CD4-positive, alpha-beta T cell treated with Interleukin-4 for 1 hour (primary cell): ENCODE measurements at regions not wholly inside any gene's neighbourhood (a gene's known extent, or its start where the extent isn't known, plus 50 kb on each side); places are given as distances from the start of the nearest gene placed in this dataset.
"Not testable (repeated sequence)": the region's sequence is repeated elsewhere in the genome, so short reads cannot be mapped to it uniquely, and the experiment has no call there.

Source experiments
- DNase-seq, 2 donors: peaks; one replicate each; pipeline ENCODE4 v3.0.0-alpha.2; 2020 to 2022

GRCh38 chrX:46298821-46299220 lies 246.4 kb downstream of the ZNF674 start:
- DNase-seq = no peak

- DNase-seq = no peak
Measured at GRCh38 chrX:46295963-46296362, 249.3 kb downstream of the ZNF674 start.

GRCh38 chrX:46294234-46294633 lies 251.0 kb downstream of the ZNF674 start:
- no peak for DNase-seq

- no peak for DNase-seq
Measured at GRCh38 chrX:46279925-46280313, 265.3 kb downstream of the ZNF674 start.

- DNase-seq = no peak
Measured at GRCh38 chrX:46279214-46279924, 265.9 kb downstream of the ZNF674 start.

GRCh38 chrX:46278572-46278971 lies 266.6 kb downstream of the ZNF674 start:
- DNase-seq = no peak

GRCh38 chrX:46268412-46268811 lies 276.8 kb downstream of the ZNF674 start:
- DNase-seq = no peak

GRCh38 chrX:46263494-46263893 lies 281.7 kb downstream of the ZNF674 start:
- no peak for DNase-seq

- DNase-seq = no peak
Measured at GRCh38 chrX:46262304-46262703, 282.9 kb downstream of the ZNF674 start.

- no peak for DNase-seq
Measured at GRCh38 chrX:46260499-46260898, 284.7 kb downstream of the ZNF674 start.

GRCh38 chrX:46258356-46258755 lies 286.9 kb downstream of the ZNF674 start:
- DNase-seq = no peak

GRCh38 chrX:46257451-46257879 lies 287.8 kb downstream of the ZNF674 start:
- DNase-seq = peak in 1 of 2 donors; percentile 26

GRCh38 chrX:46256875-46257274 lies 288.3 kb downstream of the ZNF674 start:
- no peak for DNase-seq

GRCh38 chrX:46255046-46255445 lies 290.2 kb downstream of the ZNF674 start:
- no peak for DNase-seq

GRCh38 chrX:46254641-46255040 lies 290.6 kb downstream of the ZNF674 start:
- no peak for DNase-seq

- no peak for DNase-seq
Measured at GRCh38 chrX:46251755-46252154, 293.5 kb downstream of the ZNF674 start.

GRCh38 chrX:46250151-46250550 lies 295.1 kb downstream of the ZNF674 start:
- no peak for DNase-seq

- DNase-seq = no peak
Measured at GRCh38 chrX:46247456-46247855, 297.8 kb downstream of the ZNF674 start.

GRCh38 chrX:46244451-46244850 lies 300.8 kb downstream of the ZNF674 start:
- DNase-seq = no peak

- no peak for DNase-seq
Measured at GRCh38 chrX:46236411-46236810, 308.8 kb downstream of the ZNF674 start.

- DNase-seq = no peak
Measured at GRCh38 chrX:46235778-46236177, 309.4 kb downstream of the ZNF674 start.

GRCh38 chrX:46234775-46235174 lies 310.4 kb downstream of the ZNF674 start:
- DNase-seq = no peak

GRCh38 chrX:46228389-46228788 lies 316.8 kb downstream of the ZNF674 start:
- no peak for DNase-seq

GRCh38 chrX:46226422-46226821 lies 318.8 kb downstream of the ZNF674 start:
- DNase-seq = no peak

- not testable (repeated sequence) for DNase-seq
Measured at GRCh38 chrX:46223499-46223898, 321.7 kb downstream of the ZNF674 start.
